IPS DF 19.7 (cell line): ENCODE measurements at regions not wholly inside any gene's neighbourhood (a gene's known extent, or its start where the extent isn't known, plus 50 kb on each side); places are given as distances from the start of the nearest gene placed in this dataset.

Experiments
- DNase-seq: peaks from one replicate; pipeline ENCODE4 v3.0.0-alpha.2; 2013; ENCODE audit warnings: low read depth, low spot score

DNA sequence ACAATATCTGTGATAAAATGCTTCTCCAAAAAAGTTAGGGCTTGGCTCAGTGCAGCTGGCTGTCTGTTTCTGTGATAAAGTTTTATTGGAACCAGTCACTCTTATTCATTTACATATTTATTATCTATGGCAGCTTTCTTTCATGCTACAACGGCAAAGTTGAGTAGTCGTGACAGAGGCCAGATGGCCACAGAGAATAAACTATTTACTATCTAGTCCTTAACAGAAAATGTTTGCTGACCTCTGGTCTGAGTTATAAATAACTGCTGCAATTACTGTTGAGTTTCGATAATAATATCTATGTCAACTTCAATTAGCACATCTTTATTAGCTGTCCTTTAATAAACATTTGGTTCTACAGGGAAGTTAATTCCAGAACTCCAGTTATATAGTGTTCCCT is 180.2 kb upstream of the RUNX1 start:
- no peak for DNase-seq

DNA sequence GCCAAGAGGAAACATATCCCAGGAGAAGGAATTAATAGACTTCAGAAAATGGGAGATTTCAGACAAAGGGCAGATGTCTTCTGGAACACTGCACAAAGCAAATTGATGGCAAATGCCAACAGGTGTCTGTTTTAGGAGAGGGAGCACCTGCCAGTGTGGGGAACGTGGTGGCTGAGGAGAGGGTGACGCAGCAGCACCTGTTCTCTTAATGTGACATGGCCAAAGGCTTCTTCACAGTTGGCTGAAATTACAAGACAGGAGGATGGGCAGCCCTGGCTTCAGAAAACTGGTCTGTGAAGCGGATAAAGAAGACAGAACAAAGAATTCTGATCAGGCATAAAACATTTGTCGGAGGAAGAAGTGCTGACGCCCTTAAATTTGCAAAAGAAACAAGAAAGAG is 178.7 kb upstream of the RUNX1 start:
- no peak for DNase-seq

DNA sequence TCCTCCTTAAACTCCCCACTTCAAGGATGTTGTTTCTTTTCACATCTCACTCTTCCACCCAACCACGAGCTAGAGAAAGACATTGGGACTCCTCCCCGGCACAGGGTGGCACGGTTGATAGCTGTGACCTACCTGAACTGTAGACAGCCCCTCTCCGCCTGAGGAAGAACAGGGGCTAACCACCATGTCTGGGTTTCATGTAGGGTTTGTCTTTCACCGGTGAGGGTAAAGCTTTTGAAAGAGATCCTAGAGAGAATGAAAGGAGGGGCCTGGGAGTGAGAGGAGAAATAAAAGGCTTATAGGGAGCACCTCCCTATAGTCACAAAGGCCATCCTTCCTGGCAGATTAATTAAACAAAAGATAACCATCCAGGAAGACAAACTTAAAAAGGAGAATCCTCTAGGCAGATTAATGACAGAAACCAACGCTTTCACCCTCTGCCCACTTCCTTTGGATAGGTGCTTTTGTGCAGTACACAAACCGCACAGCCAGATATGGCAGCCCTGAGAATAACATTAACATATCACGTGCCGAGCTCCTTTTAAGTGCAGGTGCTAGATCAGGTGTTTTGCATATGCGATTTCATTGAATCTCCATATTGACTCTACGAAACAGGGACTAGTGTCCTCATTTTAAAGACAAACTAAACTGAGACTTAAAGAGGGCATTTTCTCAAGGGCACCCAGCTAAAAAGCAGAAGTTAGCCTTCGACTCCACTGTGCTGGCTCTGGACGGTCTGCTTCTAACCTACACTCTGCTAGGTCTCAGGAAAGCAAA is 178.1 kb upstream of the RUNX1 start:
- DNase-seq: no peak

DNA sequence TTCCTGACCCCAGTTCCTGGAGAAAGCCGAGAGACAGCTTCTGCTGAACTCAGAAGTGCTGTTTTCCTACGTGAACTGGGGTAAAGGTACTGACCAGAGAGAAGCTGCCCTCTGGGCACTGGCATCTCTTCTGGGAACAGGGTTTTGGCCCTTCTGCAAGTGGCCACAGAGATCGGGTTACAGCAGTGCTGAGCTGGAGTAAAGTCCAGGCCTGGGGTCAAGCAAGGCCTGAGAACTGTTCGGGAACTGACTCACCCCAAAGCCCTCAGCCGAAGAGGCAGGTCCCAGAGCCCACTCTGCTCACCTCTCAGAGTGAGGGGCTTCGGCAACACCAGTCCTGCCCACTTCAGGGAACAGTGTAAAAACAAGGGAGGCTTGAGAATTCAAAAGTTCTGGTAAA is 177.2 kb upstream of the RUNX1 start:
- no peak for DNase-seq

DNA sequence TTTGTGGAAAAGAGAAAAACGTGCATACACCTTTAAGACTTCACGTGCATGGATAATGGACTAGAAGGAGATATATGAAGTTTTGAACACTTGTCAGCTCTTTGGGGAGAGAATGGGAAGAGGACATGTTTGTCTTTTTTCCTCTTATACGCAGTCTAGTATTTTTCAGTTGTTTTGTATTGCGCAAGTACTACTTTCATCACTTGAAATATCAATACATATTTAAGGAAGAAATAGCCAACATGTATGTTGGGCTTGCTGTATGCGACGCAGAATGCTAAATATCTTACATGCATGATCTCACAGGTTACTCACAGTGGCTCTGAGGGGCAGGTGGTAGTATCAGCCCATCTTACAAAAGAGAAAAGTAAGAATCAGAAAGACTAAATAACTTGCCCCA is 176.5 kb upstream of the RUNX1 start:
- no peak for DNase-seq

DNA sequence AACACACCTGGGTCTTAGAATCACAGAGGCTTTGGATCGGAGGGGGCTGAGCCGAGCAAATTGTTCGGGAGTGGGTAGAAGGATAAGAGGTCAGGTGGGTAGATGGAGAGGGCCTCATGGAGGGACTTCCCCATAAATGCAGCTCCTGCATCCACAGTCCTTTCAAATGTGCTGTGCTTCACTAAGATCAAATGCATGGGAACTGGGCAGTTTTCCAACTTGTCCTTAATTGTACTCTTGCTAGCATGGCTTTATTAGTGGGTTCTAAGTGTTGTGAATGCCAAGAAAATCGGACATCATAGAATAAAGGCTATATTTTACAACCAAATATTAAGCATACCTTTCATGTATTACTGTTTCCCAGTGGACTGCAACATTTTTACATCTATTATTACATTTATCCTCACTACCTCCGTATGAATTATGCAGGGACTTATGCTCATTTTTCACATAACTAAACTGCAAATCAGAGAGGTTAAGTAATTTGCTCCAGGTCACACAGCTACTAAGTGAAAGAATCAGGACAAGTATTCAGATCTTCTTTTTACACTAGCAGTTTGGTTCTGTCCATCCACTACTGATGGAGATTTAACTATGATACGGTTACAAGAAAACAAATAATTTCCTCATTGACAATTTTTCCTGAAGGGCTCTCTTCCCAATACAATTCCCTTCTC is 174.5 kb upstream of the RUNX1 start:
- DNase-seq: no peak

DNA sequence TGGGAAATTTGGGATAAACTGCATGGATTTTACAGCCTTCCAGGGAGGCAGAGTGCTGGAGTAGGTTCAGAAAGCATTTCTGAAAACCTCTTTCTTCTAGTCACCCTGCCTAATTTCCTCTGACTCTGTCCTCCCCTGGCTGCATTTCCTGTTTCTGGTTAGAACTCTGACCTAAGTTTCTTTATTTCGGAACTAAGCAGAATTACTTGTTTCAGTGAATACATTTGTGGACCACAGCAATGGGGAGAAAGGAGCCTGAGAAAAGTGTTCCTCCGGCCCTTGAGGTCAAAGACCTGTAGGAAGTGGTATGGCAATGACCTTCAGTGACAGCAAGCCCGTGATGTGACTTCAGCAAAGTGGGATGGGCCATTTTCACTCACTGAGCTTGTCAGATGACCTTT is 173.4 kb upstream of the RUNX1 start:
- no peak for DNase-seq

DNA sequence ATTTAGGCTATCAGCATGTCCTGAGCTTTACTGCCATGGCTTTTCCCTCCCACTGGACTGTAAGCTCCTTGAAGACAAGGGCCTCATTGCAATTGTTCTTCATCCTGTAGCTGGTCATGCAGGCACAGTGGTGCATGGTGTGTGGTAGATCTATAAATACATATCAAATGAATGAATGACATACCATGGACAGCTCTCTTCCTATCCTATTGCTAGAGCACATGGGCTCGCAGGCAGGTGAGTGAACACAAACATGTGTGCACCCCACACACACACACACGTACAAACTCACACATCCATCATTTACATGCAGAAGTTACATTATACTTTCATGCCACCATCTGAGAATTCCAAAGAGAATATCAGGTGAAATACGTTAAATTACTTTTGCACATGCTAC is 172.9 kb upstream of the RUNX1 start:
- no peak for DNase-seq

DNA sequence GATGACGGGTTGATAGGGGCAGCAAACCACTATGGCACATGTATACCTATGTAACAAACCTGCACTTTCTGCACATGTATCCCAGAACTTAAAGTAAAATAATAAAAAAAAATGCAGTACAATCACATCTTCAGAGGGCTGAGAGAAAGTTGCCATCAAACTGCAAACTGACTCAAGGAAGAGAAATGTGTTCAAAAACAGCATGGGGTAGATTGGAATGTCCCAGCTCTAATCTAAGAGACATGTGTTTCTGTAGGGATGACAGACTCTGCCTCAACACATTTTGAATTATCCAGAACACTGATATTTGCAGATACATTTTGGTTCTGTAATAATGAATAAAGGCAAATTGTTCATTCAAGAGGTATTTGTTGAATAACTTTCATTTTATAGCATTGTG is 171.2 kb upstream of the RUNX1 start:
- DNase-seq: no peak

DNA sequence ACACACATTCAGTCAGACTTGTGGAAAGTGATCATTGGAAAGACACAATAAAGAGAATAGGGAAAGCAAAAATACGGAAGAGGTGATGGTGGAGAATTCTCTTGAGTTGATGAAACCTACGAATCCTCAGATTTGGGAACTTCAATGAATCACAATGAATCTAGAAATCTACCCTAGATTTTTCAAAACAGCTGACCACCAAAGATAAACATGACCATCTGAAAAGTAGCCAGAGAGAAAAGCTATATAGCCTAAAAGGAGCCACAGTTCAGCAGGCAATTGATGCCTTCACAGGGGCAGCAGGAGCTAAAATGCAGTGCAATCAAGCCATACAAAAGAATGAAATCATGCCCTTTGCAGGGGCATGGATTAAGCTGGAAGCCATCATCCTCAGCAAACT is 170.6 kb upstream of the RUNX1 start:
- DNase-seq: no peak

DNA sequence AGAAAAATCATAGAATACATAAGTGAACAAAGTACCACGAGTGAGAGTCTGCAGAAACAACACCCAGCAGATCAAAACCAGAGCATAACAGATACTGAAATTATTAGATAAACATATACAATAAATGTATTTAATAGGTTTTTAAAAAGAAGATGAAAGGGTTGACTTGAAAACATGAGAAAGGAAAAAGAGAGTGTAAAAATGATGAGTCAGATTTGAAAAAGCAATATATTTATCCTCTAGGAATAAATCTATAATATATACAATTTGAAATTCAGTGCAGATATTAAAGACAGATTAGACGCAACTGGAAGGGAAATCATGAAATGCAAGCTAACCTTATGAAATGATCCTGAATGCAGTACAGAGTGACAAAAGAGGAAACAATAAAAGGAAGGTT is 170.2 kb upstream of the RUNX1 start:
- no peak for DNase-seq

DNA sequence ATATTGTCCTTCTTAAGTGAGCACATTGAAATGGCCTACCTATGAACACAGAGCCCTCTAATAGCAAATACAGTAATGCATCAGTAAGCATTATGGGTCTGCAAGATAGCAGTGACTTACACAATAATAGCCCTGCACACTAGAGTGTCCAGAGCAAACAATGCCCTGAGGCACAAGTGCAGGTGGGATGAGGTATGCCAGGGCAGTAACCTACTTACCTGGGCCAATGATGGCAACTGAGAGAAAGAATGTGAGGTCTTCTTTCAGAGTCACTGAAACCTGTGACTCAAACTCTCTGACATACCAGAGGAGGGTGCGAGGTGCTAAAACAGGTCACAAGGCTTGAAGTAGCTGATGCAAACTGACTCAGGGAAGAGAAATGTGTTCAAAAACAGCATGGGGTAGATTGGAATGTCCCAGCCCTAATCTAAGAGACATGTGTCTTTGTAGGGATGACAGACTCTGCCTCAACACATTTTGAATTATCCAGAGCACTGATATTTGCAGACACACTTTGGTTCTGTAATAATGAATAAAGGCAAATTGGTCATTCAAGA is 168.5 kb upstream of the RUNX1 start:
- DNase-seq: peak; percentile 42

DNA sequence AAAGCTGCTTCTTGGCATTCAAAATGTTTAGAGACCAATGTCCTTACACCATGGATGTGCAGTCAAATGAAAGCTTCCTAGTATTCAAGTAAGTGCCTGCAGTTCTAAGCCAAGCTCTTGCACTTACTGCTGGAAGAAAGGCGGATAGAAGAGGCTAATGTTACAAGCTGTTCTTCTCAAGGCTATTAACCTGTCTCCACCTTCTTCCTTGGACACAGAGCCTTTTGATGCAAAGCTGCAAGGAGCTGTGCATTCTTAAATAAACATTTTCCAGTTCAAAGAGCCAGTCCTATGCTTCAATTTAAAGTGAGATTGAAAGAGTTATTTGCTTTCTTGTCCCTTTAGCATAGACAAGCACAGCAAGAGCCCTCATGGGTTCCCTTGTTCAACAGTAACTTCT is 167.9 kb upstream of the RUNX1 start:
- DNase-seq: no peak

DNA sequence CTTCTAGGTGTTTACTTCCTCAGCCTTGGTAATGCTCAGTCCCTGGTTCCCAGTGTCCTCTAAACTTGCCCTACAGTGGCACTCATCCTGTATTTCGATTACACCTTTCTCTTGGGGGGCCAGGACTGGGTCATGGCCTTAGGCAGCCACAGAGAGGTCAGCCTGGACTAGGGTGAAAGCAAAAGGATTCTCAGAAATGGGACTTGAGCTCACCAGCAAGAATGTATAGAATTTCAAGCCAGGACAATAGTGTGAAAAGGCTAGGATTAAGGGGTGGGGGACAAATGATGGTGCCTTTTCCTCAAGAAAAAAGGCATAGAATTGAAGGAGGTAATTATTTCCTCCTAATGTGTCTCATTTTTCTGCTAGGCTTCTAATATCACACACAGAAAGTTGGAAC is 166.8 kb upstream of the RUNX1 start:
- no peak for DNase-seq

DNA sequence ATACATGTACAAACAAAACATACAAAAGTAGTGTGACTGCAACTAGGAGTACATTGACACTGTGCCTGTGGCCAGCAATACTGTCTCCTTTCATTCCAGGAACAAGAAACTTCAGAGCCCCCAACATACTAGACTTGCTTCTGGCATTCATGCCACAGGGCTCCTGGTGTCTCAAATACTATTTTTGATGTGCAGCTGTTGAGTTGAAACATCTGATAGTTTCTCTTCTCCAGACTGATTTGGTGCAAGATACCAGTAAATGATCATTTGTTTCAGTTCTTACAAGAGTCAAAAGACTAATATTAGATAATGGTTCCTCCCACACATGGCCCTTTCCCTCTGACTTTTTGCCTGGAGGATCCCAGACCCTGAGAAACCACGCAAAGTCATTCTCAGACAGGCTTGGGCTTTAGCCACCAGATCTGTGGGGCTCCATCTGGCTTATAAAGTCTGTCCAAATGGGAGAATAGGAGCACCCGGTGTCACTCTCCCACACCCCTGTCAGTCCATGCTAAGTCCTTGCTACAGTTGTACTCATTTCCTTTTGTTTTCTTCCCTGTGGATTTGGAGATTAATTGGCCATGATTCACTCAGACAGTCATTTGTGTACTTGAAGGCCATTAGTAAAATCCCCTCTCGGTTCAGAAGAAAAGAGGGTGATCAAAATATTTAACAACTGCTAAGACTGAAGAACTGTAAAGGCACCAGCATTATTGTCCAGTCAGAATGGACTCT is 163.5 kb upstream of the RUNX1 start:
- DNase-seq: no peak

DNA sequence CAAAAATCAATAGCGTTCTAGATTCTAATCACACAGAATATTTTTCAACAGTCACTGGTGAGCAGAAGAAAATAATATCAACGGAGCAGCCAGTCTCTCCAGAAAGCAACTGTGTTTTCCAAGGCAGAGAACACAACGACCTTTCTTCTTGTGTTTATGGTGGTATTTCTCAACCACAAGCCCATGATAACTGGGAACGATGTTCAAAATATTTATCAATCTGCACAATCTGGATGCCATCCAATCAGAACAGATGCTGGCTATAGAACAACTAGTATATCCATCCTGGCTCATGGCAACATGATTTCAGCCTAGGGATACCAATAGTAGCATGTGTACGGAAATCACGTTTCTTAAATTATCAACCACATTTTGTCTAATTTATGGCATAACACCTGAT is 162.7 kb upstream of the RUNX1 start:
- DNase-seq: no peak

DNA sequence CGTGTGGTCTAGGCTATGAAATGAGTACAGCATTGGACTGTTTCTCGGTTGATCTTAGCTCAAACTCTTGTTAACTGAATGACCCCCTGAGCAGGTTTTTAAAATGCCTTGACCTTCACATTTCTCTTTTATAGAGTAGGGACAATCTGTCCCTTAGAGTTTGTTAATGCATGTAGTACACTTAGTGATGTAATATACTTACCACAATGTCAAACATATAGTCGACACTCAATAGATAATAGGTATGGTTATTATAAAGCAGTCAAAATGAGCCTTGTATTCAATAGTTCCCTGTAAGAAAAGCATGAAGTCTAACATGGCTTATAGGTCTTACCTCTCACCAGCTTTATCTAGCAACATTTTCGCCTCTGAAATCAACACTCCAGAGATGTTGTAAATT is 161.0 kb upstream of the RUNX1 start:
- no peak for DNase-seq

DNA sequence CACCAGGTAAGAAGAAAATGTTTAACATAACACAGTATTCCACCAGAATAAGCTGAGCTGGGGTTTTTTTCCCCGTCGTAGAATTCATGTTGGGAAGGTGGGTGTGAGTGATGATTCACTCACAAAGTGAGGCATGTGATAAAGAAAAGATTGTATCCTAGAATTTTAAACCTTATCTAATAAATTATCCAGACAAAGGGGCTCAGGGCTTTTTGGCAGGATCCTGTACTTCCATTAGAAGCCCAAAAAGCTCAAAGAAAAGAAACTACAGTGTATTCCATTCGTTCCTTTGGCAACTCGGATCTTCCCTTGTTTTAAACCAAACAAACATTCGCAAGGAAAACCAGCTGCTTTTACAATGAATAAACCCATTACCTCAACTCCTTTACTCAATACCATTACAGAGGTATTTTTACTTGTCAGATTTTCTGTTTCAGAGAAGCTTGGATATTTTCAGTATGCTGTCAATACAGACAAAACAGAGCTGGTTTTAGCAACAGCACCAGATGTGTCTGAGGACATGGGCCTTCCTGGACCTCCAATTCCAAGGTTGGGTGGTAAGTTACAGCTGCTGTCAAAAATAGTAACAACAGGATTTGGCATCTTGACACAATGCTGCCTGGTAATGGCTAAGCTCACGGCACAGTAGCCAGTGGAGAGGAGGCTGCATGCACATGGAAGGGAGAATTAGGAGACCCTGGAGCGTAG is 159.9 kb upstream of the RUNX1 start:
- DNase-seq: no peak

DNA sequence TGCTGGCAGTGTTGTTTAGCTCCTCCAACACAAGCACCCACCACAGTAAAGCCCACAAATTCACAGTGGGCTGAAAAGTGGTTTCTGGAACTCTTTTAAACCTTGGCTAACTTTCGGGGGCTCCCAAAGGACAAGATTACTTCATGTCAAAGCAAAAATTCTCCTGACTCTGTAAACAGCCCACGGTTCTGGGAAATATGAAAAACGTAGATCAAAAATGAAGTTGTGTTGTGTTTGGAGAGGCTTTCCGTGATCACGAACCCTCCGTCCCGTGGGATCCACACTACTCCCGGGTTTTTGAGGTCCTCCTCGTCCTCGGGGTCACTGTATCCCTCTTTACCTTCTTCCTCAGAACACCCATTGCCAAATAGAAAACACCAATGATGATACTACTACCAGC is 159.0 kb upstream of the RUNX1 start:
- no peak for DNase-seq

DNA sequence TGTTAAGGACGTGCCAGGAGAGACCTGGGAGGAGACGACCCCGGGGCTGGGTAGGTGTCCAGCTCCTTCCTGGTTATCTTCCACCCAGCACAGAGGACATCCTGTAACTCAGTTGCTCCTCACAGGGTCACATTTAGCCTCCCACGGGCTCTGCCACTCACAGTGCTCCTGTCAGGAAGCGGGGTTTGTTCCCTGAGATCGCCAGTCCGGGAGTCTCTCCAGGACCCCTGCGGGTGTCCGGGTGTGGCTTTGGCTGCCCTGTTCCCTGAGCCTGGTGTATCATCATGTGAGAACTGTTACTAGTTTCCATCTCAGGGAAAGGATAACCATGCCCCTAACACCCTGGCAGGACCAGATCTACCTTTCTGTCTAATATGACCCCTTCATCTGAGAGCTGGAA is 158.2 kb upstream of the RUNX1 start:
- DNase-seq: no peak

DNA sequence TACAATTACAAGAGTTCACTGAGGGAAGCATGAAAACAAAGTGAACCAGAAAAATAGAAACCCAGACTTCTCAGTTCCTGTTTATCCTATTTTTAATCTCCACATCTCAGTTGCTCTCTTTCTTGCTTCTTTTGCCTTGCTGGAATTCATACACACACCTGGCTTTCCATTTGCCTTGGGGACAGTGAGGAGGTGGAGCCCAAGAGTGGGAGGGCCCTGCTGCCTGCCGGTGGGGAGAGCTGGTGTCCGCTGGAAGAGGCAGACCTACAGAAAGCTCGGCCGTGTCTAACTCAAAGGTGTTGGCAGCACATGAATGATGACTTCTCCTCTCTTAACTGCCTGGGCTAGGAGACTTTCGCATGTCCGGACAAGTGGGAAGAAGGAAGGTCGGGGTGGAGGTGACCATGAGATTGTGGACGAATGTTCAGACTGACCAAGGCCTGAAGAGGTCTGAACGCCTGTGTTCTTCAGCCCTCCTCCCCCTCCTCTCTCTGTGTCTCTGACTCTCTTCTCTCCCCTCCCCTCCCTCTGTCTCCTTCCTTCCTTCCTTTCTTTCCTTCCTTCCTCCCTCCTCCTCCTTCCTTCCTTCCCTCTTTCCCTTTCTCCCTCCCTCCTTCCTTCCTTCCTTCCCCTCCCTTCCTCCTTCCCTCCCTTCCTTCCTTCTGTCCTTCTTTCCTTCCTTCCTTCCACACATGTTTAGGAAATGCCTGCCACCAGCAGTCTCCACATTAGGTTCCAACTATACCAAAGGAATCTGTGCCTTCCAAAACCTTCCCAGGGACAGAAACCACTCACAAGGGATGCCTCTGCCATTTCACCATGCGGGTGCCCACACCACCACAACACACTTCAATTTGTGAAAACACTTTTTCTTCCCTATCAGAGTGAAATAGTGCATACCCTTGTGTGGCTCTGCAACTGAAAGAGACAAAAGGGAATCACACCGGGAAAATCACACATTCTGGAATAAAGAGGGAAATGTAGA is 157.3 kb upstream of the RUNX1 start:
- no peak for DNase-seq
